Esophagus squamous epithelium (tissue), 4 donors: ENCODE measurements at regions not wholly inside any gene's neighbourhood (a gene's known extent, or its start where the extent isn't known, plus 50 kb on each side); places are given as distances from the start of the nearest gene placed in this dataset.

Experiments
- POLR2A ChIP-seq, 4 donors: fragments of 450-650 bp; IDR thresholded peaks; one replicate each; pipeline ENCODE4 v1.6.1; 2017; ENCODE audit warnings: antibody characterized with exemption in 4 of 4, mild to moderate bottlenecking in 4 of 4, moderate library complexity in 3 of 4
- TF ChIP-seq, protein P1 (sequence below), 6 experiments: fragments of 450-650 bp in 4 of 6; fragments of 200-600 bp in 2 of 6; sonication (generic) in 2 of 6; IDR thresholded peaks; one replicate each; pipeline ENCODE4 v1.5.1; 2016 to 2019; ENCODE audit warnings: antibody characterized with exemption in 6 of 6, mild to moderate bottlenecking in 4 of 6, moderate library complexity in 4 of 6

DNA sequence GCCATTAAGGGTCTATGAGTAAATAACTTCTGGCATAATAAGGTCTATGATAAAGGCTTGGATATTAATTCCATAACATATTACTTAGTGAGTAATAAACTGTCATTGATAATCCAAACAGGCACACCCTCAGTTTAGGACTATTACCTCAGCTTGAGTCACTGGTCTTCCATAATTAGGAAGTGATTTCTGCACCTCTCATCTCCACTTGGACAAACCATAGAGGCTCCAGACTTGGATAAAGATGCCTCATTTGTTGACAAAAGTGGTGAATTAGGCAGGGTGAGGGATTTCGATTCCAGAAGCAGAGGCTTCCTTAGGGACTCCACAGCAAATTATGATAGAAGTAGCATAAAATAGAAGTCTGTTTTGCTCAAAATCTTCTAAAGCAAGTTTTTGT lies 127.5 kb upstream of the MTAP start:
- TF ChIP-seq, protein P1, sequence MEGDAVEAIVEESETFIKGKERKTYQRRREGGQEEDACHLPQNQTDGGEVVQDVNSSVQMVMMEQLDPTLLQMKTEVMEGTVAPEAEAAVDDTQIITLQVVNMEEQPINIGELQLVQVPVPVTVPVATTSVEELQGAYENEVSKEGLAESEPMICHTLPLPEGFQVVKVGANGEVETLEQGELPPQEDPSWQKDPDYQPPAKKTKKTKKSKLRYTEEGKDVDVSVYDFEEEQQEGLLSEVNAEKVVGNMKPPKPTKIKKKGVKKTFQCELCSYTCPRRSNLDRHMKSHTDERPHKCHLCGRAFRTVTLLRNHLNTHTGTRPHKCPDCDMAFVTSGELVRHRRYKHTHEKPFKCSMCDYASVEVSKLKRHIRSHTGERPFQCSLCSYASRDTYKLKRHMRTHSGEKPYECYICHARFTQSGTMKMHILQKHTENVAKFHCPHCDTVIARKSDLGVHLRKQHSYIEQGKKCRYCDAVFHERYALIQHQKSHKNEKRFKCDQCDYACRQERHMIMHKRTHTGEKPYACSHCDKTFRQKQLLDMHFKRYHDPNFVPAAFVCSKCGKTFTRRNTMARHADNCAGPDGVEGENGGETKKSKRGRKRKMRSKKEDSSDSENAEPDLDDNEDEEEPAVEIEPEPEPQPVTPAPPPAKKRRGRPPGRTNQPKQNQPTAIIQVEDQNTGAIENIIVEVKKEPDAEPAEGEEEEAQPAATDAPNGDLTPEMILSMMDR (IDR thresholded peaks at IDR 0.05): no peak
- no peak for TF ChIP-seq POLR2A (IDR thresholded peaks at IDR 0.05)
